H1 (cell line): ENCODE measurements at regions not wholly inside any gene's neighbourhood (a gene's known extent, or its start where the extent isn't known, plus 50 kb on each side); places are given as distances from the start of the nearest gene placed in this dataset.

Experiments
- CHD1 ChIP-seq: IDR thresholded peaks from 2 replicates; pipeline ENCODE4 v1.6.1; 2012; ENCODE audit warnings: low read depth, low read length, improper control_type of control experiment
- CHD2 ChIP-seq: IDR thresholded peaks from 2 replicates; pipeline ENCODE4 v1.6.1; 2012; ENCODE audit warnings: low read length, improper control_type of control experiment
- EGR1 ChIP-seq: IDR thresholded peaks from 2 replicates; pipeline ENCODE4 v1.6.1; 2011; ENCODE audit warnings: low read depth, low read length, borderline replicate concordance
- EP300 ChIP-seq, 2 experiments: IDR thresholded peaks; 1 replicate in 1 of 2; 2 replicates in 1 of 2; pipeline ENCODE4 v1.6.1; 2011 to 2012; ENCODE audit warnings: low read depth in 2 of 2, low read length in 2 of 2, mild to moderate bottlenecking in 2 of 2, borderline replicate concordance in 1 of 2, inconsistent platforms in 1 of 2, moderate library complexity in 1 of 2
- KDM4A ChIP-seq: IDR thresholded peaks from one replicate; pipeline ENCODE4 v1.7.1; 2012; ENCODE audit warnings: low read depth, mild to moderate bottlenecking, moderate library complexity, low read length, inconsistent platforms; ENCODE audit not compliant: severe bottlenecking
- SIRT6 ChIP-seq: IDR thresholded peaks from one replicate; pipeline ENCODE4 v1.7.1; 2012; ENCODE audit warnings: low read length, inconsistent platforms
- TAF7 ChIP-seq: optimal IDR thresholded peaks from 2 replicates; pipeline ENCODE3; 2011; ENCODE audit warnings: low read depth, mild to moderate bottlenecking, inconsistent platforms, low read length, moderate library complexity, borderline replicate concordance
- TCF12 ChIP-seq: IDR thresholded peaks from 2 replicates; pipeline ENCODE4 v1.6.1; 2011; ENCODE audit warnings: low read depth, mild to moderate bottlenecking, low read length
- ZNF274 ChIP-seq: IDR thresholded peaks from 2 replicates; pipeline ENCODE4 v1.7.0; 2012; ENCODE audit warnings: low read length, borderline replicate concordance; ENCODE audit errors: extremely low read depth
- TF ChIP-seq, protein P1 (sequence below): fragments of 300-600 bp; sonication (generic); IDR thresholded peaks from 2 replicates; pipeline ENCODE4 v1.7.1; 2012; ENCODE audit warnings: low read length, moderate library complexity, mild to moderate bottlenecking, inconsistent platforms; ENCODE audit not compliant: insufficient replicate concordance
- TF ChIP-seq, protein P2 (sequence below): IDR thresholded peaks from 2 replicates; pipeline ENCODE4 v1.6.1; 2012; ENCODE audit warnings: inconsistent platforms
- TF ChIP-seq, protein P3 (sequence below): IDR thresholded peaks from 2 replicates; pipeline ENCODE4 v1.6.1; 2012; ENCODE audit warnings: inconsistent platforms

DNA sequence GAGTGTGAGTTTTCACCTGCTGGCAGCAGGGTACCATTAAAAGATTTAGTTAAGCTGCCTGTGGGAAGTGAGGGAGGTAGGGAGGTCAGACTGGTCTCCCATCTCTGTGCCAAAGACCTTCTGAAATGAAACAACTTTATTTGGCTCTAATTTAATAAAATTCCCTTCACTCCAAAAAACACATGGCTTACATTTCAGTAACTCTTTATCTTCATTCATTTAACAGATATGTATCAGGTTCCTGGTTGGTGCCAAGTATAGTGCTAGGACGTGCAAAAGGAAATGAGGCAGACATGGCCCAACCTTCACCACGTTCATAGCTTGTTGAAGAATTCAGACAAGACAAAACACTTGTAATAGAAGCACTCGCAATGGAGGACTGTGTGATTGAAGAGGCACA lies 282.3 kb downstream of the SEC16B start (continued):
- TF ChIP-seq, protein P1, sequence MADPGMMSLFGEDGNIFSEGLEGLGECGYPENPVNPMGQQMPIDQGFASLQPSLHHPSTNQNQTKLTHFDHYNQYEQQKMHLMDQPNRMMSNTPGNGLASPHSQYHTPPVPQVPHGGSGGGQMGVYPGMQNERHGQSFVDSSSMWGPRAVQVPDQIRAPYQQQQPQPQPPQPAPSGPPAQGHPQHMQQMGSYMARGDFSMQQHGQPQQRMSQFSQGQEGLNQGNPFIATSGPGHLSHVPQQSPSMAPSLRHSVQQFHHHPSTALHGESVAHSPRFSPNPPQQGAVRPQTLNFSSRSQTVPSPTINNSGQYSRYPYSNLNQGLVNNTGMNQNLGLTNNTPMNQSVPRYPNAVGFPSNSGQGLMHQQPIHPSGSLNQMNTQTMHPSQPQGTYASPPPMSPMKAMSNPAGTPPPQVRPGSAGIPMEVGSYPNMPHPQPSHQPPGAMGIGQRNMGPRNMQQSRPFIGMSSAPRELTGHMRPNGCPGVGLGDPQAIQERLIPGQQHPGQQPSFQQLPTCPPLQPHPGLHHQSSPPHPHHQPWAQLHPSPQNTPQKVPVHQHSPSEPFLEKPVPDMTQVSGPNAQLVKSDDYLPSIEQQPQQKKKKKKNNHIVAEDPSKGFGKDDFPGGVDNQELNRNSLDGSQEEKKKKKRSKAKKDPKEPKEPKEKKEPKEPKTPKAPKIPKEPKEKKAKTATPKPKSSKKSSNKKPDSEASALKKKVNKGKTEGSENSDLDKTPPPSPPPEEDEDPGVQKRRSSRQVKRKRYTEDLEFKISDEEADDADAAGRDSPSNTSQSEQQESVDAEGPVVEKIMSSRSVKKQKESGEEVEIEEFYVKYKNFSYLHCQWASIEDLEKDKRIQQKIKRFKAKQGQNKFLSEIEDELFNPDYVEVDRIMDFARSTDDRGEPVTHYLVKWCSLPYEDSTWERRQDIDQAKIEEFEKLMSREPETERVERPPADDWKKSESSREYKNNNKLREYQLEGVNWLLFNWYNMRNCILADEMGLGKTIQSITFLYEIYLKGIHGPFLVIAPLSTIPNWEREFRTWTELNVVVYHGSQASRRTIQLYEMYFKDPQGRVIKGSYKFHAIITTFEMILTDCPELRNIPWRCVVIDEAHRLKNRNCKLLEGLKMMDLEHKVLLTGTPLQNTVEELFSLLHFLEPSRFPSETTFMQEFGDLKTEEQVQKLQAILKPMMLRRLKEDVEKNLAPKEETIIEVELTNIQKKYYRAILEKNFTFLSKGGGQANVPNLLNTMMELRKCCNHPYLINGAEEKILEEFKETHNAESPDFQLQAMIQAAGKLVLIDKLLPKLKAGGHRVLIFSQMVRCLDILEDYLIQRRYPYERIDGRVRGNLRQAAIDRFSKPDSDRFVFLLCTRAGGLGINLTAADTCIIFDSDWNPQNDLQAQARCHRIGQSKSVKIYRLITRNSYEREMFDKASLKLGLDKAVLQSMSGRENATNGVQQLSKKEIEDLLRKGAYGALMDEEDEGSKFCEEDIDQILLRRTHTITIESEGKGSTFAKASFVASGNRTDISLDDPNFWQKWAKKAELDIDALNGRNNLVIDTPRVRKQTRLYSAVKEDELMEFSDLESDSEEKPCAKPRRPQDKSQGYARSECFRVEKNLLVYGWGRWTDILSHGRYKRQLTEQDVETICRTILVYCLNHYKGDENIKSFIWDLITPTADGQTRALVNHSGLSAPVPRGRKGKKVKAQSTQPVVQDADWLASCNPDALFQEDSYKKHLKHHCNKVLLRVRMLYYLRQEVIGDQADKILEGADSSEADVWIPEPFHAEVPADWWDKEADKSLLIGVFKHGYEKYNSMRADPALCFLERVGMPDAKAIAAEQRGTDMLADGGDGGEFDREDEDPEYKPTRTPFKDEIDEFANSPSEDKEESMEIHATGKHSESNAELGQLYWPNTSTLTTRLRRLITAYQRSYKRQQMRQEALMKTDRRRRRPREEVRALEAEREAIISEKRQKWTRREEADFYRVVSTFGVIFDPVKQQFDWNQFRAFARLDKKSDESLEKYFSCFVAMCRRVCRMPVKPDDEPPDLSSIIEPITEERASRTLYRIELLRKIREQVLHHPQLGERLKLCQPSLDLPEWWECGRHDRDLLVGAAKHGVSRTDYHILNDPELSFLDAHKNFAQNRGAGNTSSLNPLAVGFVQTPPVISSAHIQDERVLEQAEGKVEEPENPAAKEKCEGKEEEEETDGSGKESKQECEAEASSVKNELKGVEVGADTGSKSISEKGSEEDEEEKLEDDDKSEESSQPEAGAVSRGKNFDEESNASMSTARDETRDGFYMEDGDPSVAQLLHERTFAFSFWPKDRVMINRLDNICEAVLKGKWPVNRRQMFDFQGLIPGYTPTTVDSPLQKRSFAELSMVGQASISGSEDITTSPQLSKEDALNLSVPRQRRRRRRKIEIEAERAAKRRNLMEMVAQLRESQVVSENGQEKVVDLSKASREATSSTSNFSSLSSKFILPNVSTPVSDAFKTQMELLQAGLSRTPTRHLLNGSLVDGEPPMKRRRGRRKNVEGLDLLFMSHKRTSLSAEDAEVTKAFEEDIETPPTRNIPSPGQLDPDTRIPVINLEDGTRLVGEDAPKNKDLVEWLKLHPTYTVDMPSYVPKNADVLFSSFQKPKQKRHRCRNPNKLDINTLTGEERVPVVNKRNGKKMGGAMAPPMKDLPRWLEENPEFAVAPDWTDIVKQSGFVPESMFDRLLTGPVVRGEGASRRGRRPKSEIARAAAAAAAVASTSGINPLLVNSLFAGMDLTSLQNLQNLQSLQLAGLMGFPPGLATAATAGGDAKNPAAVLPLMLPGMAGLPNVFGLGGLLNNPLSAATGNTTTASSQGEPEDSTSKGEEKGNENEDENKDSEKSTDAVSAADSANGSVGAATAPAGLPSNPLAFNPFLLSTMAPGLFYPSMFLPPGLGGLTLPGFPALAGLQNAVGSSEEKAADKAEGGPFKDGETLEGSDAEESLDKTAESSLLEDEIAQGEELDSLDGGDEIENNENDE: no peak
- TF ChIP-seq EGR1: no peak
- no peak for TF ChIP-seq TCF12
- TF ChIP-seq, protein P2, sequence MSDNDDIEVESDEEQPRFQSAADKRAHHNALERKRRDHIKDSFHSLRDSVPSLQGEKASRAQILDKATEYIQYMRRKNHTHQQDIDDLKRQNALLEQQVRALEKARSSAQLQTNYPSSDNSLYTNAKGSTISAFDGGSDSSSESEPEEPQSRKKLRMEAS: no peak
- TF ChIP-seq SIRT6: no peak
- TF ChIP-seq EP300 (IDR thresholded peaks at IDR 0.05; ENCODE audit: borderline replicate concordance in 1 of 2, low read depth in 2 of 2, low read length in 2 of 2): no peak
- no peak for TF ChIP-seq CHD2
- no peak for TF ChIP-seq TAF7
- TF ChIP-seq CHD1: no peak
- no peak for TF ChIP-seq ZNF274
- TF ChIP-seq, protein P3, sequence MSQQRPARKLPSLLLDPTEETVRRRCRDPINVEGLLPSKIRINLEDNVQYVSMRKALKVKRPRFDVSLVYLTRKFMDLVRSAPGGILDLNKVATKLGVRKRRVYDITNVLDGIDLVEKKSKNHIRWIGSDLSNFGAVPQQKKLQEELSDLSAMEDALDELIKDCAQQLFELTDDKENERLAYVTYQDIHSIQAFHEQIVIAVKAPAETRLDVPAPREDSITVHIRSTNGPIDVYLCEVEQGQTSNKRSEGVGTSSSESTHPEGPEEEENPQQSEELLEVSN: no peak
- no peak for TF ChIP-seq KDM4A
